Vagina (tissue), 2 donors: ENCODE measurements at regions not wholly inside any gene's neighbourhood (a gene's known extent, or its start where the extent isn't known, plus 50 kb on each side); places are given as distances from the start of the nearest gene placed in this dataset.

ENCODE experiments used
- POLR2AphosphoS5 ChIP-seq, 2 donors: sonication (generic); formaldehyde crosslinking; IDR thresholded peaks; one replicate each; pipeline ENCODE4 v1.9.0; 2017; ENCODE audit warnings: antibody characterized with exemption in 2 of 2, mild to moderate bottlenecking in 2 of 2, low read depth in 1 of 2; ENCODE audit not compliant: insufficient read depth in 1 of 2
- TF ChIP-seq, protein P1 (sequence below), 3 experiments: fragments of 450-650 bp in 2 of 3; fragments of 200-600 bp in 1 of 3; sonication (generic) in 1 of 3; IDR thresholded peaks; one replicate each; pipeline ENCODE4 v1.5.1; 2017 to 2019; ENCODE audit warnings: antibody characterized with exemption in 3 of 3, mild to moderate bottlenecking in 2 of 3, moderate library complexity in 2 of 3

DNA sequence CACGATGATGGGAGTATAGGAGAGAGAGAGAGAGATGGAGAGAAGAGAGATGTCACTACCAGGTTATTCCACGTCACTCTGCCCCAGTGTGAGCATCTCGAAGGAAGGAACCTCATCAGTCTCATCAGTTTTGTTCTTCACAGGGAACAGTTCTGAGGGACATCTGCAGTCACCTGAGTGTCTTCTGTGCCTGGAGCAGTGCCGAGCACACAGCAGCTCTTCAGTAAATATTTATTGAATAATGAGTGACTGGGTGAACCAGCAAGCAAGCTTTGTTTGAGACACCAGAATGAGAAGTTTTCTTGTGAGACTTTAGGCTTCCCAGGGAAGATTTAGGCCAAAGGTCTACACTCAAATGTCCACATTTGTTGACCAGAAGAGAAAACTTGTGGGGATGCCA, 142.4 kb upstream of the IRX3 start:
- TF ChIP-seq, protein P1, sequence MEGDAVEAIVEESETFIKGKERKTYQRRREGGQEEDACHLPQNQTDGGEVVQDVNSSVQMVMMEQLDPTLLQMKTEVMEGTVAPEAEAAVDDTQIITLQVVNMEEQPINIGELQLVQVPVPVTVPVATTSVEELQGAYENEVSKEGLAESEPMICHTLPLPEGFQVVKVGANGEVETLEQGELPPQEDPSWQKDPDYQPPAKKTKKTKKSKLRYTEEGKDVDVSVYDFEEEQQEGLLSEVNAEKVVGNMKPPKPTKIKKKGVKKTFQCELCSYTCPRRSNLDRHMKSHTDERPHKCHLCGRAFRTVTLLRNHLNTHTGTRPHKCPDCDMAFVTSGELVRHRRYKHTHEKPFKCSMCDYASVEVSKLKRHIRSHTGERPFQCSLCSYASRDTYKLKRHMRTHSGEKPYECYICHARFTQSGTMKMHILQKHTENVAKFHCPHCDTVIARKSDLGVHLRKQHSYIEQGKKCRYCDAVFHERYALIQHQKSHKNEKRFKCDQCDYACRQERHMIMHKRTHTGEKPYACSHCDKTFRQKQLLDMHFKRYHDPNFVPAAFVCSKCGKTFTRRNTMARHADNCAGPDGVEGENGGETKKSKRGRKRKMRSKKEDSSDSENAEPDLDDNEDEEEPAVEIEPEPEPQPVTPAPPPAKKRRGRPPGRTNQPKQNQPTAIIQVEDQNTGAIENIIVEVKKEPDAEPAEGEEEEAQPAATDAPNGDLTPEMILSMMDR (IDR thresholded peaks at IDR 0.05) = no peak
- no peak for TF ChIP-seq POLR2AphosphoS5 (IDR thresholded peaks at IDR 0.05; ENCODE audit: insufficient read depth in 1 of 2, low read depth in 1 of 2)
